ENCODE measurements at regions not wholly inside any gene's neighbourhood (a gene's known extent, or its start where the extent isn't known, plus 50 kb on each side); places are given as distances from the start of the nearest gene placed in this dataset.
"Not testable (repeated sequence)": the region's sequence is repeated elsewhere in the genome, so short reads cannot be mapped to it uniquely, and the experiment has no call there.

DNA sequence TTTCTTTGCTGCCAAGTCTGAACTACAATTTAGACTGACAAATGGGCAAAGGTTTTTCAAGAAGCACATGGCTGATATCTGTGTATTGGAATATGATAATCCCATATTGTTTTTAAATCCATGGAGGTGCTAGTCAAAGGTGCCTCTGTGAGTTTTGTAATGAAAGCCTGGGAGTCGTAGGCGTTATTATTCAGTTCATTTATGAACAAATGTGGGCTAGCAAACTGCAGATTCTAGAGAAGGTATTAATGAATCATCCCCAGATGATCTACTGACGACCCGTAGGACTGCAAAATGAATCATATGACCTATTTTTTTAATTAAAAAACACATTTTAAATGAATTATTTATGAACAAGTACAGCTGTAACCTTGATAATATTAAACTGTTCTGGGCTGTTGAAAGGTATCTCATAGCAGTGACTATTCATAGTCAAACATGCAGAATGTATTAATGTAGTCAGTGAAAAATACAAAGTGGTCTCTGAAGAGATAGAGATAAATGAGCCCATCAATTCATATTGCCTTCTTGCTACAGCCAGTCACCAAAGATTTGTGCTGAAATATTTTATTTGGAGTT lies 1317.8 kb upstream of the MAP3K7 start:
- Histone ChIP-seq H4K20me1 (ENCODE audit: insufficient read depth) (no peaks in the 10 kb centered on the region), H3K9me2 (ENCODE audit: insufficient read depth) (no peaks in the 10 kb centered on the region), H3F3A (ENCODE audit: insufficient read depth, low read depth) (no peaks in the 10 kb centered on the region), H3K27me3 (ENCODE audit: insufficient read depth, low read depth) (no peaks in the 10 kb centered on the region), H3K4me3 (no peak overlapping the region), H2AFZ (no peak overlapping the region), H3K9me3 (ENCODE audit: insufficient read depth, low read depth) (no peaks in the 10 kb centered on the region), H3K4me1 (replicated peaks; ENCODE audit: insufficient read depth) (no peaks in the 10 kb centered on the region), H3K36me3 (ENCODE audit: low read depth) (no peaks in the 10 kb centered on the region), H3K4me2 (no peak overlapping the region), H3K79me2 (ENCODE audit: low read depth) (no peaks in the 10 kb centered on the region), H3K27ac (no peak overlapping the region)
- ChIA-PET CTCF (no interaction called here), POLR2A (ENCODE audit: unreplicated experiment) (no interaction called here)
- DNase-seq: no peak
- TF ChIP-seq, protein P1, sequence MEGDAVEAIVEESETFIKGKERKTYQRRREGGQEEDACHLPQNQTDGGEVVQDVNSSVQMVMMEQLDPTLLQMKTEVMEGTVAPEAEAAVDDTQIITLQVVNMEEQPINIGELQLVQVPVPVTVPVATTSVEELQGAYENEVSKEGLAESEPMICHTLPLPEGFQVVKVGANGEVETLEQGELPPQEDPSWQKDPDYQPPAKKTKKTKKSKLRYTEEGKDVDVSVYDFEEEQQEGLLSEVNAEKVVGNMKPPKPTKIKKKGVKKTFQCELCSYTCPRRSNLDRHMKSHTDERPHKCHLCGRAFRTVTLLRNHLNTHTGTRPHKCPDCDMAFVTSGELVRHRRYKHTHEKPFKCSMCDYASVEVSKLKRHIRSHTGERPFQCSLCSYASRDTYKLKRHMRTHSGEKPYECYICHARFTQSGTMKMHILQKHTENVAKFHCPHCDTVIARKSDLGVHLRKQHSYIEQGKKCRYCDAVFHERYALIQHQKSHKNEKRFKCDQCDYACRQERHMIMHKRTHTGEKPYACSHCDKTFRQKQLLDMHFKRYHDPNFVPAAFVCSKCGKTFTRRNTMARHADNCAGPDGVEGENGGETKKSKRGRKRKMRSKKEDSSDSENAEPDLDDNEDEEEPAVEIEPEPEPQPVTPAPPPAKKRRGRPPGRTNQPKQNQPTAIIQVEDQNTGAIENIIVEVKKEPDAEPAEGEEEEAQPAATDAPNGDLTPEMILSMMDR (conservative IDR thresholded peaks at IDR 0.05): no peak
- TF ChIP-seq EZH2 (IDR thresholded peaks at IDR 0.05; ENCODE audit: low read depth): no peak
- BruUV-seq (replicated peaks): no TSS peak
- intact Hi-C loops (cut with micrococcal nuclease; ENCODE audit: unreplicated experiment): no loop called here

DNA sequence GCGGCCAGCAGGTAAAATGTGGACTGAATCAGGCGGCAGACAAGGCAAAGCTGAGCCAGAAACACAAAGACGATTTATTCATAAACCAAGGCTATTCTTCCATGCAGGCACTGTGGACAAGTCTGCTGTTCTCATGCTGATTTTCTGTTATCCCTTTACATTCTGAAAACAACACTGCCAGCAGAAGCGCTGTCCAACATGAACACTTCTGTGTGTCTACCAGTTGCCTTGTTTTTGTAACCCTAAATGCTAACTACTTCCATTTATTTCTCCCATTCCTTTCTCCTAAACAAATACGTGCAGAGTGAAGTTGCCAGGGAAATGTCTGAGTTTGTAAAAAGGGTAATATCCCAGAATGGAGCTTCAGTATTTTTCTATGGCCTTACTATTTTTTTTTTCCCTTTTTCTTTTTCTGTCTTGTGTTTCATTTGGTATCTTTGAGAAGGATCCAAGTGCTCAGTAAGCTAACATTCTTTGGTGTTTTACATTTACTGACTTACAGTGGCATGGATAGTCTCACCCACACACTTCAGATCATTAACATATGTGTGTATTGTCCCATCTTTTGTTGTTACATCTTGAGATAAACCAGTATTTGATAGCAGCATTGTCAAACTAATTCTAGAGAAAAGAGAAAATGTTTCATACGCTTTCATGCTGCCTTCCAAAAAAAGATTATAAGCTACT lies 1308.9 kb upstream of the MAP3K7 start:
- Histone ChIP-seq H3K9me3 (ENCODE audit: insufficient read depth, low read depth) (no peaks in the 10 kb centered on the region), H4K20me1 (ENCODE audit: insufficient read depth) (no peaks in the 10 kb centered on the region), H3K4me2 (no peak overlapping the region), H3K27ac (no peak overlapping the region), H3K27me3 (ENCODE audit: insufficient read depth, low read depth) (no peaks in the 10 kb centered on the region), H2AFZ (no peak overlapping the region), H3K4me3 (no peak overlapping the region), H3K79me2 (ENCODE audit: low read depth) (no peaks in the 10 kb centered on the region), H3K4me1 (replicated peaks; ENCODE audit: insufficient read depth) (no peaks in the 10 kb centered on the region), H3K36me3 (ENCODE audit: low read depth) (no peaks in the 10 kb centered on the region), H3K9me2 (ENCODE audit: insufficient read depth) (no peaks in the 10 kb centered on the region), H3F3A (ENCODE audit: insufficient read depth, low read depth) (no peaks in the 10 kb centered on the region)
- CTCF ChIA-PET: no interaction called here
- POLR2A ChIA-PET (ENCODE audit: unreplicated experiment): interaction anchor here (0.6 kb wide), 1 partner anchor 57 kb away, joined by 4 read pairs; no protein-coding TSS in a partner anchor
- BruUV-seq (replicated peaks): no TSS peak
- intact Hi-C loops (cut with micrococcal nuclease; ENCODE audit: unreplicated experiment): no loop called here
- no peak for TF ChIP-seq EZH2 (IDR thresholded peaks at IDR 0.05; ENCODE audit: low read depth)
- no peak for DNase-seq

DNA sequence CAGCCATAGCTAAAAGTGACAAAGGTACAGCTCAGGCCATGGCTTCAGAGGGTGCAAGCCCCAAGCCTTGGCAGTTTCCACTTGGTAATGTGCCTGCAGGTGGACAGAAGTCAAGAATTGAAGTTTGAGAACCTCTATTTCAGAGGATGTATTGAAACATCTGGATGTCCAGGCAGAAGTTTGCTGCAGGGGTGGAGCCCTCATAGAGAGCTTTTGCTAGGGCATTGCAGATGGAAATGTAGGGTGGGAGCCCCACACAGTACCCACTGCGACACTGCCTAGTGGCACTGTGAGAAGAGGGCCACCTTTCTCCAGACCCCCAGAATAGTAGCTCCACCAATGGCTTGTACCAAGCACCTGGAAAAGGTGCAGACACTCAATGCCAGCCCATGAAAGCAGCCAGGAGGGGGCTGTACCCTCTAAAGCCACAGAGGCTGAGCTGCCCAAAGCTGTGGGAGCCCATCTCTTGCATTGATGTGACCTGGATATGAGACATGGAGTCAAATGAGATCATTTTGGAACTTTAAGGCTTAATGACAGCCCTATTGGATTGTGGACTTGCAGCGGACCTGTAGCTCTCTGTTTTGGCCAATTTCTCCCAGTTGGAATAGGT lies 1299.4 kb upstream of the MAP3K7 start:
- CTCF ChIA-PET: no interaction called here
- Histone ChIP-seq H3K9me2 (ENCODE audit: insufficient read depth) (no peaks in the 10 kb centered on the region), H3K36me3 (ENCODE audit: low read depth) (no peaks in the 10 kb centered on the region), H3K9me3 (ENCODE audit: insufficient read depth, low read depth) (no peaks in the 10 kb centered on the region), H3F3A (ENCODE audit: insufficient read depth, low read depth) (no peaks in the 10 kb centered on the region), H3K4me3 (no peak overlapping the region), H3K4me1 (replicated peaks; ENCODE audit: insufficient read depth) (no peaks in the 10 kb centered on the region), H3K79me2 (ENCODE audit: low read depth) (no peaks in the 10 kb centered on the region), H2AFZ (no peak overlapping the region), H3K4me2 (no peak overlapping the region), H4K20me1 (ENCODE audit: insufficient read depth) (no peaks in the 10 kb centered on the region), H3K27ac (no peak overlapping the region), H3K27me3 (ENCODE audit: insufficient read depth, low read depth) (no peaks in the 10 kb centered on the region)
- POLR2A ChIA-PET (ENCODE audit: unreplicated experiment): no interaction called here
- DNase-seq: no peak
- intact Hi-C loops (cut with micrococcal nuclease; ENCODE audit: unreplicated experiment): no loop called here
- no peak for TF ChIP-seq EZH2 (IDR thresholded peaks at IDR 0.05; ENCODE audit: low read depth)
- TF ChIP-seq, protein P1 (conservative IDR thresholded peaks at IDR 0.05): no peak
- BruUV-seq (replicated peaks): no TSS peak

DNA sequence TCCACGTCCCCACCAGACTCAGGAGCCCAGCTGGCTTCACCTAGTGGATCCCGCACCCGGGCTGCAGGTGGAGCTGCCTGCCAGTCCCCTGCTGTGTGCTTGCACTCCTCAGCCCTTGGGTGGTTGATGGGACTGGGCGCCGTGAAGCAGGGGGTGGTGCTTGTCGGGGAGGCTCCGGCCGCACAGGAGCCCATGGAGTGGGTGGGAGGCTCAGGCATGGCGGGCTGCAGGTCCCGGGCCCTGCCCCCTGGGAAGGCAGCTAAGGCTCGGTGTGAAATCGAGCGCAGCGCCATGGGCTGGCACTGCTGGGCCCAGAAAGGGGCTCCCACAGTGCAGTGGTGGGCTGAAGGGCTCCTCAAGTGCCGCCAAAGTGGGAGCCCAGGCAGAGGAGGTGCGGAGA lies 1294.9 kb upstream of the MAP3K7 start:
- H3K4me2 ChIP-seq; H3K4me3 ChIP-seq; H3K27ac ChIP-seq; H3K27me3 ChIP-seq (ENCODE audit: insufficient read depth, low read depth); H4K20me1 ChIP-seq (ENCODE audit: insufficient read depth); H3K4me1 ChIP-seq (replicated peaks; ENCODE audit: insufficient read depth); H3K36me3 ChIP-seq (ENCODE audit: low read depth); H3K79me2 ChIP-seq (ENCODE audit: low read depth); CTCF ChIA-PET; H3K9me3 ChIP-seq (ENCODE audit: insufficient read depth, low read depth); H3K9me2 ChIP-seq (ENCODE audit: insufficient read depth); H3F3A ChIP-seq (ENCODE audit: insufficient read depth, low read depth); DNase-seq; H2AFZ ChIP-seq; intact Hi-C loops (cut with micrococcal nuclease; ENCODE audit: unreplicated experiment); POLR2A ChIA-PET (ENCODE audit: unreplicated experiment); BruUV-seq (replicated peaks): not testable (repeated sequence)
